ENCODE measurements at regions not wholly inside any gene's neighbourhood (a gene's known extent, or its start where the extent isn't known, plus 50 kb on each side); places are given as distances from the start of the nearest gene placed in this dataset.

DNA sequence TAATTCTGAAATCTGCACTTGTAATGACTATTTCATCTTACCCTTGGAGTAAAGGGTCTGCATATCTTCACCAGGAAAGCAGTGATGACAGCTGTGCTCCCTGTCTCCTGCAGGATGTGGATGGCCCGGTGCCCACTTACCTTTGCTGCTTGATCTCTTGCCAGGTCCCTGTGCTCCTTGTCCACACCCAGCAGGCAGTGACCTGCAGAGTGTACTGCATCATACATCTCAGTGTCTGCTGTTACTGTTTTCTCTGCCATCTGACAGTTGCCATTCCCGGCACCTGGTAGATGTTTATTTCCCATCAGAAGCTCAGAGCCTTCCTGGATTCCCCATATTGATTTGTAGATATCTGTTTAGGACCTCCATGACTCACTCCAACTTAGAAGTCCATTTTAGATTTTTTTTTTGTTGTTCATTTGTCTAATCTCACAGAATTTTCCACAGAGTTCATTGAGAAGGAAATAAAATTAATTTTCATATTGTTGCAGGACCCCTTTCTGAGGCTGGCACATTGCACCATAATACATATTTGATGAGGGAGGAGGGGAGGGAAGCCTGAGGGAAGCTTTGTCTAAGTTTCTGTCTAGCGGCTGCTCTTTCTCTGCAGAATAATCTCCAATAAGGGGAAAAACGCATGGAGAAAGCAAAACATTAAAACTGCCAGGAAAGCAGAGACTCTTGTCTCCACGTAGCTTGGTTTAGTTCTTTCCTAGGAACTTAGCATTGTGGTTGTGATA, 697.5 kb upstream of the RAB6C start:
- no peak for DNase-seq
- Histone ChIP-seq H3K36me3 (no peaks in the 10 kb centered on the region), H3K4me1 (no peaks in the 10 kb centered on the region), H3K4me3 (no peak overlapping the region), H3K27ac (no peak overlapping the region), H3K9me3 (no peaks in the 10 kb centered on the region), H3K27me3 (no peaks in the 10 kb centered on the region)
- TF ChIP-seq, protein P1, sequence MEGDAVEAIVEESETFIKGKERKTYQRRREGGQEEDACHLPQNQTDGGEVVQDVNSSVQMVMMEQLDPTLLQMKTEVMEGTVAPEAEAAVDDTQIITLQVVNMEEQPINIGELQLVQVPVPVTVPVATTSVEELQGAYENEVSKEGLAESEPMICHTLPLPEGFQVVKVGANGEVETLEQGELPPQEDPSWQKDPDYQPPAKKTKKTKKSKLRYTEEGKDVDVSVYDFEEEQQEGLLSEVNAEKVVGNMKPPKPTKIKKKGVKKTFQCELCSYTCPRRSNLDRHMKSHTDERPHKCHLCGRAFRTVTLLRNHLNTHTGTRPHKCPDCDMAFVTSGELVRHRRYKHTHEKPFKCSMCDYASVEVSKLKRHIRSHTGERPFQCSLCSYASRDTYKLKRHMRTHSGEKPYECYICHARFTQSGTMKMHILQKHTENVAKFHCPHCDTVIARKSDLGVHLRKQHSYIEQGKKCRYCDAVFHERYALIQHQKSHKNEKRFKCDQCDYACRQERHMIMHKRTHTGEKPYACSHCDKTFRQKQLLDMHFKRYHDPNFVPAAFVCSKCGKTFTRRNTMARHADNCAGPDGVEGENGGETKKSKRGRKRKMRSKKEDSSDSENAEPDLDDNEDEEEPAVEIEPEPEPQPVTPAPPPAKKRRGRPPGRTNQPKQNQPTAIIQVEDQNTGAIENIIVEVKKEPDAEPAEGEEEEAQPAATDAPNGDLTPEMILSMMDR (IDR thresholded peaks at IDR 0.05), result no peak
- no peak for TF ChIP-seq POLR2A (IDR thresholded peaks at IDR 0.05)

- H3K4me3 ChIP-seq, result no peak overlapping the region
These were observed 694.5 kb upstream of the RAB6C start for GRCh38 chr2:129285012-129285411.

DNA sequence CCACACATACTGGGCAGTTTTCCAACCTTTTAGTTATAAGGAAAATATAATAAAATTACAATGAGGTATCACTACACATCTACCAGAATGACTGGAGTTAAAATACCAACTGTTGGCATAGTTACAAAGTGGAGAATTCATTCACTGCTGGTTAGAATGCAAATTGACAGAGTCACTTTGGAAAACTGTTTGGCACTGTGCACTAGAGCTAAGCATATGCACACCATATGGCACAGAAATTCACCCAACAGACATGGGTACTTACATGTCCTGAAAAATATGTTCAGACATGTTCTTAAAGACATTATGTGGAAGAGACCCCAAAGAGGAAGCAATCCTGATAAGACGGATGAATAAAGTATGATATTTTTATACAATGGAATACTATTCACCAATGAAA, 686.1 kb upstream of the RAB6C start:
- DNase-seq, result no peak
- H3K9me3 ChIP-seq, result no peaks in the 10 kb centered on the region
- no peaks in the 10 kb centered on the region for H3K36me3 ChIP-seq
- TF ChIP-seq, protein P1 (IDR thresholded peaks at IDR 0.05), result no peak
- no peak for TF ChIP-seq POLR2A (IDR thresholded peaks at IDR 0.05)
- H3K27me3 ChIP-seq, result no peaks in the 10 kb centered on the region
- no peak overlapping the region for H3K27ac ChIP-seq
- H3K4me3 ChIP-seq, result no peak overlapping the region
- no peaks in the 10 kb centered on the region for H3K4me1 ChIP-seq

More at GRCh38 chr2:129285012-129285411, 694.5 kb upstream of the RAB6C start:
- H3K27me3 ChIP-seq, result no peaks in the 10 kb centered on the region
- H3K36me3 ChIP-seq, result no peaks in the 10 kb centered on the region
- no peak for DNase-seq
- TF ChIP-seq, protein P1 (IDR thresholded peaks at IDR 0.05), result no peak
- no peak for TF ChIP-seq POLR2A (IDR thresholded peaks at IDR 0.05)
- no peaks in the 10 kb centered on the region for H3K9me3 ChIP-seq
- no peaks in the 10 kb centered on the region for H3K4me1 ChIP-seq
- H3K27ac ChIP-seq, result no peak overlapping the region

DNA sequence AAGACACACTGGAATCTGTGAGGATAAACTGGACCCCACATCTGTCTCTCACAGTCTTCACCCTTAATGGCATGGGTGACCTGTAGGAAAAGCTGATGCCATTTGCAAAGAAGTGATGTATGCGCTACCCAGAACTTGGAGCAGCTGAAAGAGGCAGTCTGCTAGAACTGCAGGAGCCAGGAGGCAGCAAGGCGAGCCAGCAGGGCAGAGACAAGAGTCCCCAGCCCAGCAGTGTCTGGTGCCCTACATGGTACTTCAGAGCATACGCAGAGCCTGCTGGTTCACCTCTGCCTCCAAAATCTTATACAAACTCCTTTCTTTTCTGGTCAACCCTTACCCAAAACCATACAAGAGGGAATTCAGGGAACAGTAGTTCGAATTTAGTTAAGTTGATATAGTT, 683.1 kb upstream of the RAB6C start:
- Histone ChIP-seq H3K36me3 (no peaks in the 10 kb centered on the region), H3K9me3 (no peaks in the 10 kb centered on the region), H3K27me3 (no peaks in the 10 kb centered on the region), H3K27ac (no peak overlapping the region), H3K4me3 (no peak overlapping the region), H3K4me1 (no peaks in the 10 kb centered on the region)
- no peak for DNase-seq
- TF ChIP-seq, protein P1 (IDR thresholded peaks at IDR 0.05), result no peak
- no peak for TF ChIP-seq POLR2A (IDR thresholded peaks at IDR 0.05)

- H3K27ac ChIP-seq, result no peak overlapping the region
- H3K4me1 ChIP-seq, result no peaks in the 10 kb centered on the region
- no peaks in the 10 kb centered on the region for H3K36me3 ChIP-seq
- TF ChIP-seq, protein P1 (IDR thresholded peaks at IDR 0.05), result no peak
- TF ChIP-seq POLR2A (IDR thresholded peaks at IDR 0.05), result no peak
- H3K4me3 ChIP-seq, result no peak overlapping the region
- H3K9me3 ChIP-seq, result no peaks in the 10 kb centered on the region
- H3K27me3 ChIP-seq, result no peaks in the 10 kb centered on the region
- DNase-seq, result no peak
These were observed 682.7 kb upstream of the RAB6C start for GRCh38 chr2:129296806-129297205.

Data from Peyer's patch (tissue), 4 donors.